ENCODE measurements at regions not wholly inside any gene's neighbourhood (a gene's known extent, or its start where the extent isn't known, plus 50 kb on each side); places are given as distances from the start of the nearest gene placed in this dataset.

DNA sequence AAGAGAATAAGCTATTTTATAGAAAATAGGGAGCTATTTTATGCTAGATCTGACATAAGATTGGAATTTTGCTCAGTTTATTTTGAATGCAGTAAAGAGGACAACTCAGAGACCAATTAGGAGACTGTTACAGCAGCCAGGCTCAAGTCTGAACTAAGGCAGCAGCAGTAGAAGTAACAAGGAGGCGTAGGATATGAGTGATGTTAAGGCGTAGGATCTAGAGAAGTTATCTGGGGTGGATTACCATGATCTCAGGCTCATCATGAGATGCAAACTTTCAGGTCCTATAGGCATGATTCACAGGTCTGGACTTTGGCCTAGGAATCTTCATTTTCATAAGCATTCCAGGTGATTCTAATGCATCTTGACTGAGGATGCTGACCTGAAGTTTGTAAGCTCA, 108.9 kb upstream of the BLID start:
- no peaks in the 10 kb centered on the region for H3K79me2 ChIP-seq (ENCODE audit: insufficient read depth, low read length)
- H3K4me1 ChIP-seq (ENCODE audit: insufficient read depth, low read length), result no peaks in the 10 kb centered on the region
- ATAC-seq (ENCODE audit: insufficient read depth, low read depth) (no peak), DNase-seq (no peak)
- no peak overlapping the region for H2AFZ ChIP-seq (ENCODE audit: low read depth, low read length)
- no peak overlapping the region for H3K27ac ChIP-seq (ENCODE audit: low read length)
- H3K4me2 ChIP-seq (ENCODE audit: insufficient read depth, low read length), result no peak overlapping the region
- H4K20me1 ChIP-seq (ENCODE audit: insufficient read depth, low read length), result no peaks in the 10 kb centered on the region
- H3K9me3 ChIP-seq (ENCODE audit: insufficient read depth, low read length, severe bottlenecking), result no peaks in the 10 kb centered on the region
- H3K9ac ChIP-seq (ENCODE audit: low read depth, low read length), result no peak overlapping the region
- no peak overlapping the region for H3K4me3 ChIP-seq (ENCODE audit: low read depth in 1 of 2, low read length in 2 of 2)
- peaks cover 3% of the 10 kb centered on the region for H3K27me3 ChIP-seq (ENCODE audit: insufficient read depth, low read length, poor library complexity)
- no peaks in the 10 kb centered on the region for H3K36me3 ChIP-seq (ENCODE audit: insufficient read depth, low read length)
- TF ChIP-seq, protein P1, sequence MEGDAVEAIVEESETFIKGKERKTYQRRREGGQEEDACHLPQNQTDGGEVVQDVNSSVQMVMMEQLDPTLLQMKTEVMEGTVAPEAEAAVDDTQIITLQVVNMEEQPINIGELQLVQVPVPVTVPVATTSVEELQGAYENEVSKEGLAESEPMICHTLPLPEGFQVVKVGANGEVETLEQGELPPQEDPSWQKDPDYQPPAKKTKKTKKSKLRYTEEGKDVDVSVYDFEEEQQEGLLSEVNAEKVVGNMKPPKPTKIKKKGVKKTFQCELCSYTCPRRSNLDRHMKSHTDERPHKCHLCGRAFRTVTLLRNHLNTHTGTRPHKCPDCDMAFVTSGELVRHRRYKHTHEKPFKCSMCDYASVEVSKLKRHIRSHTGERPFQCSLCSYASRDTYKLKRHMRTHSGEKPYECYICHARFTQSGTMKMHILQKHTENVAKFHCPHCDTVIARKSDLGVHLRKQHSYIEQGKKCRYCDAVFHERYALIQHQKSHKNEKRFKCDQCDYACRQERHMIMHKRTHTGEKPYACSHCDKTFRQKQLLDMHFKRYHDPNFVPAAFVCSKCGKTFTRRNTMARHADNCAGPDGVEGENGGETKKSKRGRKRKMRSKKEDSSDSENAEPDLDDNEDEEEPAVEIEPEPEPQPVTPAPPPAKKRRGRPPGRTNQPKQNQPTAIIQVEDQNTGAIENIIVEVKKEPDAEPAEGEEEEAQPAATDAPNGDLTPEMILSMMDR (IDR thresholded peaks at IDR 0.05; ENCODE audit: borderline replicate concordance, extremely low read depth, low read length, poor library complexity, severe bottlenecking), result no peak

DNA sequence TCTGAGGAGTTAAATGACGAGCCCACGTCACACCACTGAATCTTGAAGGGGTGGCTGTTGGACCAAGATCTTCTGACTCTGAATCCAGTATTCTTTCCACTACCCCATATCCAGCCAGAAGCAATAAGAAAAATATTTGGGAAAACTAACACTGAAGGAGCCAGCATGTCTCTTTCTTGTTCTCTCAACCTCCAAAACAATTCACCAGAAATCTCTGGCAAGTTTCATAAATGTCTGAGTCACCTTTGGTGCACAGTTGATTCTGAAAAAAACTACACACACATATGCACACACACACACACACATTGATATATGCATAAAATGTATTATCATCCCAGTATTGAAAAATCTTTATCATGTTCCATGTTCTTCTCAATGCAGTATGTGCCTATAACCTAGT, 104.3 kb upstream of the BLID start:
- H3K27me3 ChIP-seq (ENCODE audit: insufficient read depth, low read length, poor library complexity), result peaks cover 8% of the 10 kb centered on the region
- DNase-seq, result no peak

DNA sequence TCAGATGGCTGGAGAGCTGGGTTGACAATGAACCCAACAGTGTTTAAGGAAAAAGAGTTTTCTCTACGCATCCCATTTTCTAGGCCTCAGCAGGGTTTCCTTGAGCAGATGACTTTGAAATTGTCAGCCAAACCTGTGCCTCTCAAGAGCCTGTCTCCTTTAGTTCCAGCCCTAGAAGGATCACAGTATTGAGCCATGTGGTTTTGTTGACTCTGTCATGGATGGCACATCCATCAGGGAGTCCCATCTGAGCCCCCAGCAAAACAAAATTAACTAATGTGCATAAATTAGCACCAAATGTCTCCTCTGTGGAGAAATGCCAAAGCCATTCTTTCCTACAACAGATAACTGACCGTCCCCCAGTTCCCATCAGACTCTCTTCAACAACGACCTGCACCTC, 103.8 kb upstream of the BLID start:
- no peaks in the 10 kb centered on the region for H4K20me1 ChIP-seq (ENCODE audit: insufficient read depth, low read length)
- no peaks in the 10 kb centered on the region for H3K79me2 ChIP-seq (ENCODE audit: insufficient read depth, low read length)
- no peak overlapping the region for H3K27ac ChIP-seq (ENCODE audit: low read length)
- peaks cover 8% of the 10 kb centered on the region for H3K27me3 ChIP-seq (ENCODE audit: insufficient read depth, low read length, poor library complexity)
- no peaks in the 10 kb centered on the region for H3K36me3 ChIP-seq (ENCODE audit: insufficient read depth, low read length)
- no peak overlapping the region for H3K4me2 ChIP-seq (ENCODE audit: insufficient read depth, low read length)
- H2AFZ ChIP-seq (ENCODE audit: low read depth, low read length), result no peak overlapping the region
- no peak overlapping the region for H3K4me3 ChIP-seq (ENCODE audit: low read depth in 1 of 2, low read length in 2 of 2)
- no peak for TF ChIP-seq EZH2 (IDR thresholded peaks at IDR 0.05; ENCODE audit: borderline replicate concordance, low read depth, low read length, severe bottlenecking)
- TF ChIP-seq, protein P1 (IDR thresholded peaks at IDR 0.05; ENCODE audit: borderline replicate concordance, extremely low read depth, low read length, poor library complexity, severe bottlenecking), result no peak
- H3K4me1 ChIP-seq (ENCODE audit: insufficient read depth, low read length), result no peaks in the 10 kb centered on the region
- DNase-seq (no peak), ATAC-seq (ENCODE audit: insufficient read depth, low read depth) (no peak)
- no peaks in the 10 kb centered on the region for H3K9me3 ChIP-seq (ENCODE audit: insufficient read depth, low read length, severe bottlenecking)
- H3K9ac ChIP-seq (ENCODE audit: low read depth, low read length), result no peak overlapping the region

More for the DNA sequence above, 104.3 kb upstream of the BLID start:
- Histone ChIP-seq H3K4me3 (ENCODE audit: low read depth in 1 of 2, low read length in 2 of 2) (no peak overlapping the region), H2AFZ (ENCODE audit: low read depth, low read length) (no peak overlapping the region), H3K36me3 (ENCODE audit: insufficient read depth, low read length) (no peaks in the 10 kb centered on the region), H3K9me3 (ENCODE audit: insufficient read depth, low read length, severe bottlenecking) (no peaks in the 10 kb centered on the region), H3K9ac (ENCODE audit: low read depth, low read length) (no peak overlapping the region), H4K20me1 (ENCODE audit: insufficient read depth, low read length) (no peaks in the 10 kb centered on the region), H3K4me1 (ENCODE audit: insufficient read depth, low read length) (no peaks in the 10 kb centered on the region), H3K4me2 (ENCODE audit: insufficient read depth, low read length) (no peak overlapping the region), H3K27ac (ENCODE audit: low read length) (no peak overlapping the region), H3K79me2 (ENCODE audit: insufficient read depth, low read length) (no peaks in the 10 kb centered on the region)
- ATAC-seq (ENCODE audit: insufficient read depth, low read depth), result no peak
- TF ChIP-seq EZH2 (IDR thresholded peaks at IDR 0.05; ENCODE audit: borderline replicate concordance, low read depth, low read length, severe bottlenecking), result no peak
- TF ChIP-seq, protein P1 (IDR thresholded peaks at IDR 0.05; ENCODE audit: borderline replicate concordance, extremely low read depth, low read length, poor library complexity, severe bottlenecking), result no peak
